ENCODE measurements at regions not wholly inside any gene's neighbourhood (a gene's known extent, or its start where the extent isn't known, plus 50 kb on each side); places are given as distances from the start of the nearest gene placed in this dataset.

- DNase-seq (ENCODE audit: low read depth): no peak
- TF ChIP-seq CTCF (IDR thresholded peaks at IDR 0.05; ENCODE audit: low read depth, low read length): no peak
- no peak for TF ChIP-seq POLR2A (IDR thresholded peaks at IDR 0.05; ENCODE audit: extremely low read depth, insufficient read length)
- no peak for TF ChIP-seq MYC (IDR thresholded peaks at IDR 0.05; ENCODE audit: low read depth, low read length)
- no peak for TF ChIP-seq MAX (IDR thresholded peaks at IDR 0.05; ENCODE audit: low read depth, low read length)
- H3K4me3 ChIP-seq (ENCODE audit: low read depth, low read length): no peak overlapping the region
Observed at GRCh38 chr4:79022529-79022928, 83.3 kb upstream of the PAQR3 start.

- H3K4me3 ChIP-seq (ENCODE audit: low read depth, low read length): no peak overlapping the region
- no peak for DNase-seq (ENCODE audit: low read depth)
- TF ChIP-seq MYC (IDR thresholded peaks at IDR 0.05; ENCODE audit: low read depth, low read length) (no peak), POLR2A (IDR thresholded peaks at IDR 0.05; ENCODE audit: extremely low read depth, insufficient read length) (no peak), CTCF (IDR thresholded peaks at IDR 0.05; ENCODE audit: low read depth, low read length) (no peak), MAX (IDR thresholded peaks at IDR 0.05; ENCODE audit: low read depth, low read length) (no peak)
Observed at GRCh38 chr4:79017481-79017880, 78.2 kb upstream of the PAQR3 start.

- TF ChIP-seq POLR2A (IDR thresholded peaks at IDR 0.05; ENCODE audit: extremely low read depth, insufficient read length): no peak
- no peak overlapping the region for H3K4me3 ChIP-seq (ENCODE audit: low read depth, low read length)
- DNase-seq (ENCODE audit: low read depth): no peak
Observed at GRCh38 chr4:79016878-79017277, 77.6 kb upstream of the PAQR3 start.

GRCh38 chr4:79015411-79015810, 76.2 kb upstream of the PAQR3 start:
- no peak for DNase-seq (ENCODE audit: low read depth)
- no peak for TF ChIP-seq MYC (IDR thresholded peaks at IDR 0.05; ENCODE audit: low read depth, low read length)
- no peak overlapping the region for H3K4me3 ChIP-seq (ENCODE audit: low read depth, low read length)

- DNase-seq (ENCODE audit: low read depth): no peak
- TF ChIP-seq MAX (IDR thresholded peaks at IDR 0.05; ENCODE audit: low read depth, low read length) (no peak), MYC (IDR thresholded peaks at IDR 0.05; ENCODE audit: low read depth, low read length) (no peak), CTCF (IDR thresholded peaks at IDR 0.05; ENCODE audit: low read depth, low read length) (no peak), POLR2A (IDR thresholded peaks at IDR 0.05; ENCODE audit: extremely low read depth, insufficient read length) (no peak)
- H3K4me3 ChIP-seq (ENCODE audit: low read depth, low read length): no peak overlapping the region
Observed at GRCh38 chr4:79014230-79014629, 75.0 kb upstream of the PAQR3 start.

GRCh38 chr4:79013756-79014155, 74.5 kb upstream of the PAQR3 start:
- DNase-seq (ENCODE audit: low read depth): no peak
- TF ChIP-seq POLR2A (IDR thresholded peaks at IDR 0.05; ENCODE audit: extremely low read depth, insufficient read length) (no peak), CTCF (IDR thresholded peaks at IDR 0.05; ENCODE audit: low read depth, low read length) (no peak), MYC (IDR thresholded peaks at IDR 0.05; ENCODE audit: low read depth, low read length) (no peak), MAX (IDR thresholded peaks at IDR 0.05; ENCODE audit: low read depth, low read length) (no peak)
- no peak overlapping the region for H3K4me3 ChIP-seq (ENCODE audit: low read depth, low read length)

- no peak overlapping the region for H3K4me3 ChIP-seq (ENCODE audit: low read depth, low read length)
- TF ChIP-seq MYC (IDR thresholded peaks at IDR 0.05; ENCODE audit: low read depth, low read length) (no peak), CTCF (IDR thresholded peaks at IDR 0.05; ENCODE audit: low read depth, low read length) (no peak), MAX (IDR thresholded peaks at IDR 0.05; ENCODE audit: low read depth, low read length) (no peak), POLR2A (IDR thresholded peaks at IDR 0.05; ENCODE audit: extremely low read depth, insufficient read length) (no peak)
- no peak for DNase-seq (ENCODE audit: low read depth)
Observed at GRCh38 chr4:78990938-78991810, 51.9 kb upstream of the PAQR3 start.

All from NB4 (cell line).